GM18907 (cell line): ENCODE measurements at regions not wholly inside any gene's neighbourhood (a gene's known extent, or its start where the extent isn't known, plus 50 kb on each side); places are given as distances from the start of the nearest gene placed in this dataset.

Experiments
- ATAC-seq: cut with Tn5 transposase; IDR thresholded peaks from one replicate; pipeline ENCODE4 v1.9.1; 2021; ENCODE audit warnings: mild to moderate bottlenecking, moderate library complexity; ENCODE audit not compliant: unreplicated experiment

GRCh38 chr4:24070117-24070516 lies 180.3 kb upstream of the PPARGC1A start:
- ATAC-seq = no peak

- ATAC-seq = no peak
Observed at GRCh38 chr4:24067367-24068193, 177.7 kb upstream of the PPARGC1A start.

- no peak for ATAC-seq
Observed at GRCh38 chr4:24065974-24066373, 176.1 kb upstream of the PPARGC1A start.

- ATAC-seq = no peak
Observed at GRCh38 chr4:24063731-24064130, 173.9 kb upstream of the PPARGC1A start.

- ATAC-seq = no peak
Observed at GRCh38 chr4:24060932-24061331, 171.1 kb upstream of the PPARGC1A start.

- no peak for ATAC-seq
Observed at GRCh38 chr4:24059839-24060238, 170.0 kb upstream of the PPARGC1A start.

- no peak for ATAC-seq
Observed at GRCh38 chr4:24057915-24058559, 168.2 kb upstream of the PPARGC1A start.

GRCh38 chr4:24056289-24056688 lies 166.4 kb upstream of the PPARGC1A start:
- no peak for ATAC-seq

GRCh38 chr4:24055623-24056022 lies 165.8 kb upstream of the PPARGC1A start:
- no peak for ATAC-seq

GRCh38 chr4:24054910-24055309 lies 165.1 kb upstream of the PPARGC1A start:
- ATAC-seq = no peak

GRCh38 chr4:24053934-24054333 lies 164.1 kb upstream of the PPARGC1A start:
- ATAC-seq = no peak

- no peak for ATAC-seq
Observed at GRCh38 chr4:24044610-24045589, 155.1 kb upstream of the PPARGC1A start.

- no peak for ATAC-seq
Observed at GRCh38 chr4:24042094-24042493, 152.2 kb upstream of the PPARGC1A start.

GRCh38 chr4:24040811-24041210 lies 151.0 kb upstream of the PPARGC1A start:
- ATAC-seq = no peak

GRCh38 chr4:24033626-24034025 lies 143.8 kb upstream of the PPARGC1A start:
- no peak for ATAC-seq

- no peak for ATAC-seq
Observed at GRCh38 chr4:24032371-24032989, 142.6 kb upstream of the PPARGC1A start.

GRCh38 chr4:24026596-24026995 lies 136.7 kb upstream of the PPARGC1A start:
- ATAC-seq = no peak

GRCh38 chr4:24024605-24025004 lies 134.8 kb upstream of the PPARGC1A start:
- no peak for ATAC-seq

GRCh38 chr4:24024157-24024556 lies 134.3 kb upstream of the PPARGC1A start:
- ATAC-seq = no peak

GRCh38 chr4:24015782-24016181 lies 125.9 kb upstream of the PPARGC1A start:
- ATAC-seq = no peak
